IPS-20b (cell line): ENCODE measurements at regions not wholly inside any gene's neighbourhood (a gene's known extent, or its start where the extent isn't known, plus 50 kb on each side); places are given as distances from the start of the nearest gene placed in this dataset.

Experiments used
- H3K27ac ChIP-seq: one replicate; pipeline ENCODE4 v1.5.1; 2013; ENCODE audit warnings: low read length
- H3K27me3 ChIP-seq: 2 replicates; pipeline ENCODE4 v1.6.1; 2013; ENCODE audit warnings: mild to moderate bottlenecking, low read length, inconsistent platforms; ENCODE audit not compliant: insufficient read depth
- H3K36me3 ChIP-seq: 2 replicates; pipeline ENCODE4 v1.6.1; 2013; ENCODE audit warnings: low read depth, mild to moderate bottlenecking, inconsistent platforms, low read length, moderate library complexity; ENCODE audit not compliant: insufficient read depth
- H3K4me1 ChIP-seq: 2 replicates; pipeline ENCODE4 v1.6.1; 2013; ENCODE audit warnings: mild to moderate bottlenecking, control low read depth, inconsistent platforms, low read length, moderate library complexity; ENCODE audit not compliant: insufficient read depth
- H3K4me3 ChIP-seq: 2 replicates; pipeline ENCODE4 v1.5.1; 2013; ENCODE audit warnings: mild to moderate bottlenecking, low read length, inconsistent platforms
- H3K9ac ChIP-seq: 2 replicates; pipeline ENCODE4 v1.6.1; 2013; ENCODE audit warnings: low read depth, mild to moderate bottlenecking, inconsistent platforms, low read length, moderate library complexity
- H3K9me3 ChIP-seq: 2 replicates; pipeline ENCODE4 v1.6.1; 2013; ENCODE audit warnings: mild to moderate bottlenecking, low read depth, low read length, inconsistent platforms; ENCODE audit not compliant: insufficient read depth

DNA sequence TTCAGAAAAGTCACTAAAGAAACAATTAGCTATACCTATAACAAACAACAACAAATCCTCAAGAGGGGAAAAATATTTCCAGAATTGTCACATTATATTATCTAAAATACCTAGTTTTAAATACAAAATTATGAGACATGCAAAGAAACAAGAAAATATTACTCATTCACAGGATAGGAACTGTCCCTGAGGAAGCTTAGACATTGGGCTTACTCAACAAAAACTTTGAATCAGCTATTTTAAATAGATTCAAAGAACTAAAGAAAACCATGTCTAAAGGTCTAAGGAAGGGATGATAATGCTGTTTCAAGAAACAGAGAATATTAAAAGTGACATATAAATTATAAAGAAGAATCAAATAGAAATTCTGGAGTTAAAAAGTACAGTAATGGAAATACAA is 131.9 kb upstream of the ZNF516 start:
- Histone ChIP-seq H3K9me3 (no peaks in the 10 kb centered on the region), H3K27ac (no peak overlapping the region), H3K4me1 (peaks cover 10% of the 10 kb centered on the region; the same call in 1 of the 2 replicates), H3K9ac (no peak overlapping the region), H3K36me3 (no peaks in the 10 kb centered on the region), H3K27me3 (peaks cover 24% of the 10 kb centered on the region), H3K4me3 (no peak overlapping the region)

DNA sequence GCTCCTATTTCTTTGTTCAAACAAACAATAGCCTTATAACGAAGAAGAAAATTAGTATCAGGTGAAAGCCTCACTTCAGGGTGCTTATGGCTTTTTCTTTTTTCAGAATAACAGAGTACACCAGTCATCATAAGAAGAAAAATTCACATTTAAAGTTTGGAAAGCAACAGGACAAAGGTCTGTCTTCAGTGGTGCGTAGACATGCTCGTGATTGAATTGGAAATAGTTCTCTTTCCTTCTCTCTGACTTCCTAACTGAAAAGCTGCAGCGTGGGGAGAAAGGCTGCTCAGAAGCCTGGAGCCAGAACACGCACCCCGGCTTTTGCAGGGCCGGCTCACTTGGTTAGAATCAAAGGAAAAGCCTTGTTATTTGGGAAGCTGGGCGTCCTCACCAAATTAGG is 127.6 kb upstream of the ZNF516 start:
- H3K27ac ChIP-seq, result no peak overlapping the region
- no peaks in the 10 kb centered on the region for H3K9me3 ChIP-seq
- H3K9ac ChIP-seq, result no peak overlapping the region
- H3K27me3 ChIP-seq, result peaks cover 61% of the 10 kb centered on the region
- peak overlapping the region; percentile 6; the same call in 1 of the 2 replicates for H3K4me3 ChIP-seq
- H3K36me3 ChIP-seq, result no peaks in the 10 kb centered on the region
- peaks cover 27% of the 10 kb centered on the region; the same call in 1 of the 2 replicates for H3K4me1 ChIP-seq

DNA sequence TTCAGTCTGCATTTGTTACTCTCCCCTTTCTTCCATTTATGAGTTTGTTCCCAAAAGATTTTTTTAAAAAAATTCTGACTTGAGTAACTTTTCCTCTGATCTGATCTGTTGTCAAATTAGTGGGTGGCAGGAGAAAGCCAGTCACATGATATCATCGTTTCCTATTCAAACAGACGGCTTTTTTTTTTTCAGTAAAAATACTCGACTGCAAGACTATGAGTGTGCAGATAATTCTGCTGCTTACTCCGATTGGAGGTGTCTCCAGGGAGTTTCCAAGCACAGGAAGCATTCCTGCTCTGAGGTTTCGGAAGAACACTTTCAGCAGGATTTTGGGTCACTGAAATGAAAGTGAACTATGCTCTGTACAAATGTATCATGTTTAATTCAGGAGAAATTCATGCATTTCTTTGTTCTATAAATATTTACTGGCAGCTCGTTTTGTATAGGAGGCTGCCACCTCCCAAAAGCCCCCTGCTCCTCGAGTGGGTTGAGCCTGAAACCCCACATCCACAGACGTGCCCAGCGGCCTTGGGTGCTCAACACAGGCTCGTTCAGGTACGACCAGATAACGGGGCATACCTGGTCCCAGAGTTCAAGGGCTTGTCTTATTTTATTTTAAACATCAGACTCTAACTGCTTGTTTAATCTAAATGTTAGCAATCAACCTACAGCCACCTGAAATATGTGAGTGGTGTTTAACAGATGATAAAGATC is 126.9 kb upstream of the ZNF516 start:
- Histone ChIP-seq H3K9me3 (no peaks in the 10 kb centered on the region), H3K27me3 (peaks cover 61% of the 10 kb centered on the region), H3K4me3 (peak overlapping the region; percentile 56; the same call in 1 of the 2 replicates), H3K27ac (no peak overlapping the region), H3K36me3 (no peaks in the 10 kb centered on the region), H3K9ac (peak overlapping the region; percentile 67; the same call in 1 of the 2 replicates), H3K4me1 (peaks cover 27% of the 10 kb centered on the region; the same call in 1 of the 2 replicates)

DNA sequence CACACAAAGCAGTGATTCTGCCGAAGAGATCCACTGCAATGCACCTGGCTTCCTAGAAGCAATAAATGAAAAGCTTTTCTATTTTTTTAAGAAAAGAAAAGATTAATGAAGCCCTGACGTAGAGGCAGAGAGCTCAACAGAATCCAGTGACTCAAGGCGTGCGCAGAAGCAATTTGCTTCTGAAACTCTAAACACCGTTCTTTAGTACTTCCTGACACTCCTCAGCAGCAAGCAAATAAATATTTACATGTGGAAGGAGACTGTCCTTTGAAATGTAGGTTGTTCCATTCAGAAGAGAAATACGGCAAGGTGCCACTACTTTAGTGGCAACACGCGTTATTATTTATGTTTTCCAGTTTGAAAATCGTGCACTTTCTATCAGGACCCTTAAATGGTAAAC is 126.2 kb upstream of the ZNF516 start:
- H3K9me3 ChIP-seq, result no peaks in the 10 kb centered on the region
- H3K27me3 ChIP-seq, result peaks cover 61% of the 10 kb centered on the region
- H3K4me3 ChIP-seq, result peak overlapping the region; percentile 56
- no peak overlapping the region for H3K27ac ChIP-seq
- peak overlapping the region; percentile 67; the same call in 1 of the 2 replicates for H3K9ac ChIP-seq
- no peaks in the 10 kb centered on the region for H3K36me3 ChIP-seq
- H3K4me1 ChIP-seq, result peaks cover 27% of the 10 kb centered on the region; the same call in 1 of the 2 replicates

DNA sequence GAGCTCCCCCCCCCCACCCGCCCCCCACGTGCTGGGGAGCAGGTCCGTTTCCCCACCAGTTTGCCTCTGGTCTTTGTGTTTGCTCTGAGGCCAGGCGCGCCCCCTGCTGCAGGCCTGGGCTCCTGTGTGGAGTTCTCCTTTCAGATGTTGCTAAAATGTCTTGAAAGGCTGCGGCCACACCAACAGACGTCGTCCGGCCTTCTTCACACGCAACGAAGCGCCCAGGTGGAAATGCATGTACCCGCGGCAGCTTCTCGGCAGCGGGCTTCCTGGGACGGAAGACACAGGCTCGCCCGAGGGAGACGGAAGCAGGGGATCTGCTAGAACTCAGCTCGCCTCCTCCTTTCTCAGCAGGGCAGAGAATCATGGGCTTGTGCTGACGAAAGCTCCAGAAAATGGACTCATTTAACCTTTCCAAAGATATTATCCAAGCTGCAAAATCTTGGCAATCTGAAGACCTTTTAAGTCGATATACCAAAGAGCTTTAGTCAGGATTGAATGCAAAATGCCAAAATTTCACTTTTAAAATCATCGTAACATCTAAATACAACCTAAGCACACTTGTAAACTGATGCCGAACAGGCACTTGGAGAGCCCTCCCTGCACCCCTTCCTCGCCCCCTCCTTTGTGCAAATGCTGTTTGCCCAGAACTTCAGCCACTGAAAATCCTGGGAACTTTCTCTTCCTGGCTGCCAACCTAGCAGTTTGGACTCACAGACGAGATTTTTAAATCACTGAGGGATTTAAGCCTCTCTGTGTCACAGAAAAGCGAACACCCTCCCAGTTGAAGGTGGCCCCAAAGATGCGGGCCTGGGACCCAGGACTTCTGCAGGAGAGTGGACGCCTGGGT is 125.5 kb upstream of the ZNF516 start:
- Histone ChIP-seq H3K36me3 (no peaks in the 10 kb centered on the region), H3K27me3 (peaks cover 61% of the 10 kb centered on the region), H3K9ac (peak overlapping the region; percentile 67; the same call in 1 of the 2 replicates), H3K9me3 (no peaks in the 10 kb centered on the region), H3K4me1 (peaks cover 27% of the 10 kb centered on the region; the same call in 1 of the 2 replicates), H3K27ac (no peak overlapping the region), H3K4me3 (peak overlapping the region; percentile 56)

DNA sequence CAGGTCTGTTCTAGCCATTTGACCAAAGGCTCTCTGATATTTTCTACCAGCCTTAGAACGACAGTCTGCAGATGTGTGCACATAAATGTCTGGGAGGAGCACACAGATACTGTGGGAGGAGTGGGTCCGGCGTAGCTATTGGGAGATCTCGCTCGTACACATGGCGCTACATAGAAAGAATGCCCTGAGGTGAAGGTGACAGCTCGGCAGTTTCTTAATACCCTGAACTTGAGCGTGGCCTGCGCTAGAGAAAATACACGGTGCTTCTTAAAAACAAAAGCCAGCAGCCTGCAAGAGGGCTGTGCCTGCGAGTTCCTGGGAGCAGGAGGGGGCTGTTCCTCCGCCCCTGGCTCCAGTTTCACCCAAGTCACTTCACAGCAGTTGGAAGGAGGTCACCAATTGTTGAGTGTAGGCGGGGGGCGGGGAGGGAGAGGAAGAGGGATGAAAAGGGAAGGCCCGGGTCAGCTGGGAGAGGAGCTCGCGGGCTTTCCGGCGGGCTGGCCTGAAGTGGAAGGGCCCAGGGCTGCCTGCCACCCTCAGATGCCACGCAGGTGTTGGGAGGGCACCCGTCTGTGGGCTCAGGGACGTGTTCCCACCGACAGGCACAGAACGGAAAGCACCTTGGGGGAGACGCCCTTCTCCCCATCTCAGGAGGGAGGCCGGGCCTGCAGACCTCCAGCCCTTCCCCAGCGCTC is 124.7 kb upstream of the ZNF516 start:
- Histone ChIP-seq H3K4me1 (peaks cover 27% of the 10 kb centered on the region; the same call in 1 of the 2 replicates), H3K27me3 (peaks cover 61% of the 10 kb centered on the region), H3K9me3 (no peaks in the 10 kb centered on the region), H3K4me3 (peak overlapping the region; percentile 60), H3K9ac (peak overlapping the region; percentile 47; the same call in 1 of the 2 replicates), H3K27ac (no peak overlapping the region), H3K36me3 (no peaks in the 10 kb centered on the region)

DNA sequence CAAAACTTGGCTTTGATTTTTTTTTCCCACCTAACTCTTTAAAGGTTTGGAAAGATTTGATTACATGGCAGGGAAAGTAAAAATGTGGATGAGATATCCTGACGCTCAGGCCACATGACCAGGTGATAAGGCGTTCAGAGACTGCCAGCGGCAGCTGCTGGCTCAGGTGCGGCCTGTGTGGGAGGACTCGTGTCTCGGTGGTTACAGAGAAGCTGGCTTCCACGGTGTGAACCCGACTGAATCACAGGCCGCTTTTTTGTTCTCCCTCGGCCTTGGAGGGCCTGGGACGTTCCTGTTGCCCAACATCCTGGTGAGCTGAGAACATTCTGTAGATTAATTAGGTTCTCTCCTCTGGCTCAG is 124.2 kb upstream of the ZNF516 start:
- peak overlapping the region; percentile 60 for H3K4me3 ChIP-seq
- peaks cover 27% of the 10 kb centered on the region; the same call in 1 of the 2 replicates for H3K4me1 ChIP-seq
- peaks cover 59% of the 10 kb centered on the region for H3K27me3 ChIP-seq
- peak overlapping the region; percentile 47; the same call in 1 of the 2 replicates for H3K9ac ChIP-seq
- no peaks in the 10 kb centered on the region for H3K36me3 ChIP-seq
- no peak overlapping the region for H3K27ac ChIP-seq
- no peaks in the 10 kb centered on the region for H3K9me3 ChIP-seq

DNA sequence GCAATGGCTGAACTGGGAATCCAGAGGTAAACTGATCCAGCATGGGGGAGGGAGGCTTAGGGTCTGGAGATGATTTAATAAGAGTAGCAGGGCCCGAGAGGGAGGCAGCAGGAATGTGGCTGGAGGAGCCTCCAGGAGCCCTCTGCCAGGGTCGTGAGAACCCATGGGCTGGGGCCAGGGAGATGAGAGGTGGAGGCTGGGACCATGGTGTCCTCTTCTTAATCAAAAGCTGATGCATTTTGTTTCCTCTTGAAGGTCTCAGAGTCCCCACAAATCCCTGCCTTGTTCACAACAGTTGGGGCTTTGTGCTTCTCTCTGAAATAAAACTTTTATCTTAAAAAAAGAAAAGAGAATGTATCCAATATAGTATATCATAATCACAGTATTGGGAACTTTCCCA is 123.7 kb upstream of the ZNF516 start:
- no peaks in the 10 kb centered on the region for H3K9me3 ChIP-seq
- H3K4me1 ChIP-seq, result peaks cover 27% of the 10 kb centered on the region; the same call in 1 of the 2 replicates
- H3K27ac ChIP-seq, result no peak overlapping the region
- peaks cover 54% of the 10 kb centered on the region for H3K27me3 ChIP-seq
- no peaks in the 10 kb centered on the region for H3K36me3 ChIP-seq
- H3K9ac ChIP-seq, result no peak overlapping the region
- H3K4me3 ChIP-seq, result no peak overlapping the region

DNA sequence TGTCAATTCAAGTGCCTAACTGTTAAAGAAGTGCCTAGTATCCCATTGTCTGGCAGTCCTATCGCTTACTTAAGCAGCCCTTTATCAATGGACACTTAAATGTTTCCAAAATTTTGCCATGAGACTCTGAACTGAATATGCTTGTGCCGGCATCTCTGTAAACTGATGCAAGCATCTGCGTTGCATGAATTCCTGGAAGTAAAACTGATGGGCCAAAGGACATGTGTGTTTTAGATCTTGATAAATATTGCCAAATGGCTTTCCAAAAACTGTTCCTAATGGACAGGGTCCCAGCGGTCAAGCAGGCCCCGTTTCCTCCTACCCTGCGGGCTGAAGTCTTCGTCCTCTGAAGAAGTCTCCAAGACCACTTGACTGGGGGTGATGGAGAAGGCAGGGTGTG is 121.3 kb upstream of the ZNF516 start:
- H3K9ac ChIP-seq, result no peak overlapping the region
- no peak overlapping the region for H3K4me3 ChIP-seq
- no peaks in the 10 kb centered on the region for H3K9me3 ChIP-seq
- H3K4me1 ChIP-seq, result peaks cover 11% of the 10 kb centered on the region; the same call in 1 of the 2 replicates
- H3K27me3 ChIP-seq, result peaks cover 31% of the 10 kb centered on the region
- H3K36me3 ChIP-seq, result no peaks in the 10 kb centered on the region
- H3K27ac ChIP-seq, result no peak overlapping the region

DNA sequence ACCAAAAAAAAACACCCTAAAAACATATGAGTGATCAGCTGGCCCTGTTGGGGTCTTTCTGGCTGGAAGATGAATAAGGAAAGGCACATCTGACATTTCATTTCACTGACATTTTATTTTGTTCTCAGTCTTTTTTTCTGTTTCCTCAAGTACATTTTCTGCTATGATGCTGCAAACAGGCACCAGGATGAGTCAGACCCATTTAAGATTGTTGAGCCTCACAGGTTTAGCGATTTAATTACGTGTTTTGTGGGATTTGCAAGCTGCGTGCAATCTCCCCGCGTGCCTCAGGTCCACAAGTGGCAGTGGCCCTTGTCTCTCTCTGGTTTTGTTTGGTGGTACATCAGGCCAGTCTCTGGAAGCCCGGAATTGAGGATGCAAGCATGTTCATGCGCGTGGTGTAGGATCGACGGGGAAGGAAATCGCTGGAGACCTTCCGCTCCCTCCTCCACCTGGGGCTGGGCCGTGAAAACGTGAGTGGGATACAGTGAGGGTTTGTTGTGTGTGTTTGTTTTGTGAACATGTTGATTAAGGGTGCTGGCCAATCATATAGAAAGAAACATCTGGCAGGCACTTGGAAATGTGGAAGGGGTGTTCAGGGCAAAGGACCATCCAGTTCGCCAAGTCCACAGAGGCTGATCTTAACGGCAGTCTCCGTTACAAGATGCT is 120.2 kb upstream of the ZNF516 start:
- no peak overlapping the region for H3K9ac ChIP-seq
- H3K9me3 ChIP-seq, result no peaks in the 10 kb centered on the region
- H3K4me1 ChIP-seq, result peaks cover 6% of the 10 kb centered on the region; the same call in 1 of the 2 replicates
- peaks cover 20% of the 10 kb centered on the region for H3K27me3 ChIP-seq
- H3K36me3 ChIP-seq, result no peaks in the 10 kb centered on the region
- H3K27ac ChIP-seq, result no peak overlapping the region
- no peak overlapping the region for H3K4me3 ChIP-seq

DNA sequence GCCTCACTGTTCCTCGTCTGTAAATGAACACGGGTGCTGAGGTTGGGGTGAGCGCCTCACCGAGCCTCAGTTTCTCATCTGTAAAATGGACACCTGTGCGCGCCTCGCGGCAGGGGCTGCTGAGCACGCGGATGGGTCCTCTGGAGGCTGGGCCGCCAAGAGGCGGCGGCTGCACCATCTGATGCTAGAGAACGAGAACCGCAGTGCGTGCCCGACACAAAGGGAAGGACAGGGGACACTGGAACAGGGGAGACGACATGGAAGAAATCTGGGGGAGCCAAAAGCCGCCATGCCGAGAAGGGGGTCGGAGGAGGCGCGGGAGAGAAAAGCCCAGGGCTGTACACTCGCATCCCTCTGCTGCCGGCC is 118.7 kb upstream of the ZNF516 start:
- Histone ChIP-seq H3K9me3 (no peaks in the 10 kb centered on the region), H3K36me3 (no peaks in the 10 kb centered on the region), H3K4me1 (no peaks in the 10 kb centered on the region), H3K27me3 (peaks cover 11% of the 10 kb centered on the region), H3K27ac (no peak overlapping the region), H3K9ac (no peak overlapping the region), H3K4me3 (no peak overlapping the region)
